CD4-positive, CD25-positive, alpha-beta regulatory T cell (primary cell): ENCODE measurements at regions not wholly inside any gene's neighbourhood (a gene's known extent, or its start where the extent isn't known, plus 50 kb on each side); places are given as distances from the start of the nearest gene placed in this dataset.
"Not testable (repeated sequence)": the region's sequence is repeated elsewhere in the genome, so short reads cannot be mapped to it uniquely, and the experiment has no call there.

Source experiments
- ATAC-seq, 2 donors: fragments of 150-1000 bp; cut with Tn5 transposase; one replicate each; pipeline ENCODE4 v1.10.0; 2021; ENCODE audit warnings: low read depth in 2 of 2, moderate number of reproducible peaks in 2 of 2, moderate library complexity in 1 of 2
- DNase-seq, 3 donors: peaks; one replicate each; pipeline versions ENCODE4 v3.0.0 to v3.0.0-alpha.2; 2012 to 2022; ENCODE audit warnings: mixed read lengths in 1 of 3
- H3K27ac ChIP-seq: one replicate; pipeline ENCODE4 v1.7.0; 2013; ENCODE audit warnings: mild to moderate bottlenecking, low read length; ENCODE audit not compliant: insufficient read depth, poor library complexity, severe bottlenecking
- H3K27me3 ChIP-seq: one replicate; pipeline ENCODE4 v1.7.0; 2013; ENCODE audit warnings: low read length; ENCODE audit not compliant: control insufficient read depth, insufficient read depth
- H3K36me3 ChIP-seq: one replicate; pipeline ENCODE4 v1.7.0; 2013; ENCODE audit warnings: mild to moderate bottlenecking, low read length, moderate library complexity; ENCODE audit not compliant: control insufficient read depth, insufficient read depth
- H3K4me1 ChIP-seq: 2 replicates; pipeline ENCODE4 v1.7.0; 2013; ENCODE audit warnings: mild to moderate bottlenecking, low read length; ENCODE audit not compliant: insufficient read depth, control insufficient read depth, poor library complexity, severe bottlenecking
- H3K4me3 ChIP-seq: one replicate; pipeline ENCODE4 v1.7.0; 2013; ENCODE audit warnings: low read depth, mild to moderate bottlenecking, low read length, moderate library complexity
- H3K9me3 ChIP-seq, 2 experiments: 1 replicate in 1 of 2; 2 replicates in 1 of 2; pipeline ENCODE4 v1.7.0; 2013; ENCODE audit warnings: low read length in 2 of 2, mild to moderate bottlenecking in 1 of 2, moderate library complexity in 1 of 2; ENCODE audit not compliant: control insufficient read depth in 2 of 2
- H3K27ac Mint-ChIP-seq, 3 donors: one replicate each; pipeline ENCODE4 v1.8.0; 2020 to 2022; ENCODE audit warnings: mild to moderate bottlenecking in 3 of 3, mixed read lengths in 3 of 3, moderate library complexity in 2 of 3
- H3K27me3 Mint-ChIP-seq: one replicate; pipeline ENCODE4 v1.8.0; 2022; ENCODE audit warnings: mild to moderate bottlenecking, mixed read lengths
- H3K36me3 Mint-ChIP-seq: one replicate; pipeline ENCODE4 v1.8.0; 2020; ENCODE audit warnings: mixed read lengths
- H3K4me1 Mint-ChIP-seq, 4 donors: one replicate each; pipeline ENCODE4 v1.8.0; 2020 to 2022; ENCODE audit warnings: mixed read lengths in 4 of 4, mild to moderate bottlenecking in 1 of 4
- H3K4me3 Mint-ChIP-seq, 4 donors: one replicate each; pipeline ENCODE4 v1.8.0; 2020 to 2022; ENCODE audit warnings: mild to moderate bottlenecking in 4 of 4, mixed read lengths in 4 of 4, moderate library complexity in 3 of 4
- H3K9me3 Mint-ChIP-seq, 7 donors: one replicate each; pipeline ENCODE4 v1.8.0; 2020 to 2022; ENCODE audit warnings: mixed read lengths in 7 of 7, mild to moderate bottlenecking in 3 of 7, moderate library complexity in 2 of 7

DNA sequence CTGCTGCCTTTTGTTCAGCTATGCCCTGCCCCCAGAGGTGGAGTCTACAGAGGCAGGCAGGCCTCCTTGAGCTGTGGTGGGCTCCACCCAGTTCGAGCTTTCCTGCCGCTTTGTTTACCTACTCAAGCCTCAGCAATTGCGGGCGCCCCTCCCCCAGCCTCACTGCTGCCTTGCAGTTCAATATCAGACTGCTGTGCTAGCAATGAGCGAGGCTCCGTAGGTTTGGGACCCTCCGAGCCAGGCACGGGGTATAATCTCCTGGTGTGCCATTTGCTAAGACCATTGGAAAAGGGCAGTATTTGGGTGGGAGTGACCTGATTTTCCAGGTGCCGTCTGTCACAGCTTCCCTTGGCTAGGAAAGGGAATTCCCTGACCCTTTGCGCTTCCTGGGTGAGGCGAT lies 51.9 kb downstream of the DIPK2A start:
- not testable (repeated sequence) for DNase-seq, H3K9me3 Mint-ChIP-seq, H3K4me1 ChIP-seq, H3K36me3 Mint-ChIP-seq, ATAC-seq, H3K4me1 Mint-ChIP-seq, H3K27ac ChIP-seq, H3K36me3 ChIP-seq, H3K4me3 ChIP-seq, H3K27ac Mint-ChIP-seq, H3K4me3 Mint-ChIP-seq, H3K9me3 ChIP-seq, H3K27me3 Mint-ChIP-seq, H3K27me3 ChIP-seq

DNA sequence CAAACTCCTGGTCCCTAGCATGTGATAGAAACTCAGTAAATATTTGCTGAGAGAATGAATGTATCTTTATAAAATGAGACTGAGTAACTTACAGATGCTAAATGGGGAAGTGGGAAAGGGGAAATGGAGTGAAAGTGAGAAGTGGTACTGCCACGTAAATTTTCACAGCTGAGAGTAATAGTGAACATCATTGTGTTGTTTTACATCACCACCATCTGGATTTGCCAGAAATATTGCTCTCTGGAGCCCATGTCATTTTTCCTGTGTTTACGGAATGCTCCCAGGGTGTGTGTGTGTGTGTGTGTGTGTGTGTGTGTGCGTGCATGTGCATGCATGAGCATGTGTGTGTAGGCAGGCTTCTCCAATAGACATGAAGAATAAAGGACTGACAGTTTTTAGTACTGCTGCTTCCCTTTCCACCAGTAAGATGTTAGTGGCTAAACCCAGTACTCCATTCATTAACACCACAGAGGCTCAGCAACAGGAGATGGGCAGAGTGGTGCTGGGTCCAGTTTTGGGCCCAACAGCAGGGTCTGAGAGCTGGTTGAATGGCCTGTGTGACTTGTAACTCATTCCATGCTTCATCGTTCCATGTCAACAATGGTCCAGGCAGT lies 57.3 kb downstream of the DIPK2A start:
- peaks cover 5% of the 10 kb centered on the region for H3K4me1 ChIP-seq
- H3K36me3 ChIP-seq: no peaks in the 10 kb centered on the region
- H3K4me3 ChIP-seq: no peak overlapping the region
- H3K27ac ChIP-seq: no peak overlapping the region
- ATAC-seq (no peak), DNase-seq (no peak)
- H3K27ac Mint-ChIP-seq: no peak overlapping the region
- no peaks in the 10 kb centered on the region for H3K27me3 Mint-ChIP-seq
- peaks cover 6 to 17% (median 7%) of the 10 kb centered on the region in 4 donors for H3K4me1 Mint-ChIP-seq
- H3K36me3 Mint-ChIP-seq: no peaks in the 10 kb centered on the region
- peaks cover 1% of the 10 kb centered on the region for H3K27me3 ChIP-seq
- H3K9me3 Mint-ChIP-seq: peaks cover 0 to 8% (median 0%) of the 10 kb centered on the region in 7 donors
- H3K9me3 ChIP-seq: no peaks in the 10 kb centered on the region
- H3K4me3 Mint-ChIP-seq: no peak overlapping the region

GRCh38 chr3:144029769-144030168 lies 58.1 kb downstream of the DIPK2A start:
- Mint-ChIP-seq H3K4me1 (peaks cover 6 to 17% (median 7%) of the 10 kb centered on the region in 4 donors), H3K36me3 (no peaks in the 10 kb centered on the region), H3K4me3 (no peak overlapping the region), H3K27ac (no peak overlapping the region), H3K27me3 (no peaks in the 10 kb centered on the region), H3K9me3 (peaks cover 0 to 8% (median 0%) of the 10 kb centered on the region in 7 donors)
- ATAC-seq (no peak), DNase-seq (no peak)
- no peak overlapping the region for H3K4me3 ChIP-seq
- H3K27me3 ChIP-seq: peaks cover 1% of the 10 kb centered on the region
- peaks cover 5% of the 10 kb centered on the region for H3K4me1 ChIP-seq
- H3K9me3 ChIP-seq: no peaks in the 10 kb centered on the region
- no peak overlapping the region for H3K27ac ChIP-seq
- no peaks in the 10 kb centered on the region for H3K36me3 ChIP-seq

- Mint-ChIP-seq H3K4me1 (peaks cover 6 to 12% (median 7%) of the 10 kb centered on the region in 4 donors), H3K4me3 (no peak overlapping the region), H3K27ac (no peak overlapping the region), H3K9me3 (peaks cover 0 to under 1% (median 0%) of the 10 kb centered on the region in 7 donors), H3K27me3 (peaks cover 4% of the 10 kb centered on the region), H3K36me3 (no peaks in the 10 kb centered on the region)
- H3K4me3 ChIP-seq: no peak overlapping the region
- no peak overlapping the region for H3K27ac ChIP-seq
- ATAC-seq (no peak), DNase-seq (no peak)
- no peaks in the 10 kb centered on the region for H3K9me3 ChIP-seq
- peaks cover 1% of the 10 kb centered on the region for H3K27me3 ChIP-seq
- H3K36me3 ChIP-seq: no peaks in the 10 kb centered on the region
- peaks cover 5% of the 10 kb centered on the region for H3K4me1 ChIP-seq
These were observed 60.3 kb downstream of the DIPK2A start for GRCh38 chr3:144031938-144032337.

- peaks cover 8% of the 10 kb centered on the region for H3K27me3 Mint-ChIP-seq
These were observed 61.1 kb downstream of the DIPK2A start for GRCh38 chr3:144032531-144033239.

GRCh38 chr3:144033240-144033589 lies 61.6 kb downstream of the DIPK2A start:
- Mint-ChIP-seq H3K4me1 (peaks cover 6 to 12% (median 7%) of the 10 kb centered on the region in 4 donors), H3K27ac (no peak overlapping the region), H3K9me3 (no peaks in the 10 kb centered on the region), H3K4me3 (no peak overlapping the region), H3K36me3 (no peaks in the 10 kb centered on the region), H3K27me3 (peaks cover 8% of the 10 kb centered on the region)
- H3K4me3 ChIP-seq: no peak overlapping the region
- H3K4me1 ChIP-seq: peaks cover 5% of the 10 kb centered on the region
- peaks cover 3% of the 10 kb centered on the region for H3K27me3 ChIP-seq
- H3K27ac ChIP-seq: no peak overlapping the region
- H3K9me3 ChIP-seq: no peaks in the 10 kb centered on the region
- ATAC-seq (no peak), DNase-seq (no peak)
- no peaks in the 10 kb centered on the region for H3K36me3 ChIP-seq

More at GRCh38 chr3:144032531-144033239, 61.1 kb downstream of the DIPK2A start:
- Histone ChIP-seq H3K27ac (no peak overlapping the region), H3K27me3 (peaks cover 3% of the 10 kb centered on the region), H3K4me3 (peak overlapping the region; percentile 30), H3K9me3 (no peaks in the 10 kb centered on the region), H3K4me1 (peaks cover 5% of the 10 kb centered on the region), H3K36me3 (no peaks in the 10 kb centered on the region)
- H3K4me1 Mint-ChIP-seq: peaks cover 6 to 12% (median 7%) of the 10 kb centered on the region in 4 donors
- H3K36me3 Mint-ChIP-seq: no peaks in the 10 kb centered on the region
- H3K9me3 Mint-ChIP-seq: no peaks in the 10 kb centered on the region
- peak overlapping the region in 1 of 4 donors; percentile 11 for H3K4me3 Mint-ChIP-seq
- no peak overlapping the region for H3K27ac Mint-ChIP-seq
- ATAC-seq (no peak), DNase-seq (peak in 1 of 3 donors; percentile 11)

GRCh38 chr3:144033863-144034262 lies 62.2 kb downstream of the DIPK2A start:
- Histone ChIP-seq H3K27me3 (peaks cover 3% of the 10 kb centered on the region), H3K36me3 (no peaks in the 10 kb centered on the region), H3K9me3 (no peaks in the 10 kb centered on the region), H3K4me3 (no peak overlapping the region), H3K27ac (no peak overlapping the region), H3K4me1 (peaks cover 5% of the 10 kb centered on the region)
- H3K36me3 Mint-ChIP-seq: no peaks in the 10 kb centered on the region
- H3K9me3 Mint-ChIP-seq: no peaks in the 10 kb centered on the region
- ATAC-seq (no peak), DNase-seq (no peak)
- H3K27me3 Mint-ChIP-seq: peaks cover 8% of the 10 kb centered on the region
- H3K27ac Mint-ChIP-seq: peak overlapping the region in 1 of 3 donors; percentile 11
- peaks cover 6 to 12% (median 7%) of the 10 kb centered on the region in 4 donors for H3K4me1 Mint-ChIP-seq
- no peak overlapping the region for H3K4me3 Mint-ChIP-seq
